Endothelial cell of umbilical vein (primary cell): ENCODE measurements at regions not wholly inside any gene's neighbourhood (a gene's known extent, or its start where the extent isn't known, plus 50 kb on each side); places are given as distances from the start of the nearest gene placed in this dataset.

Experiments
- BruUV-seq: library from RNA; stranded (reverse); fragments of 400-500 nt; replicated peaks from 2 replicates; lab custom pipeline; 2021; lab: Mats Ljungman, UMichigan
- CTCF ChIA-PET: fragments of 300-600, 350-600 bp; sonication (Branson Sonifier 250); formaldehyde crosslinking; loops from one replicate; lab custom pipeline; 2021; ENCODE audit warnings: antibody characterized with exemption, inconsistent platforms; lab: Charles Lee
- POLR2A ChIA-PET: fragments of 300-600, 350-600 bp; sonication (Branson Sonifier 250); formaldehyde crosslinking; loops from one replicate; lab custom pipeline; 2021; ENCODE audit warnings: antibody characterized with exemption, inconsistent platforms; lab: Charles Lee
- DNase-seq: peaks from one replicate; pipeline ENCODE4 v3.0.0-alpha.2; 2011; ENCODE audit warnings: low read depth, low spot score
- FAIRE-seq: peaks from 2 replicates; lab custom pipeline; 2011; peaks lifted over from hg19 to GRCh38; lab: Jason Lieb, UNC
- H2AFZ ChIP-seq: 2 replicates; pipeline ENCODE4 v1.6.0; 2012; ENCODE audit warnings: low read depth, low read length, control low read depth, inconsistent platforms
- H3K27ac ChIP-seq: 2 replicates; pipeline ENCODE4 v1.5.1; 2011; ENCODE audit warnings: low read depth, mild to moderate bottlenecking, control low read depth, low read length, moderate library complexity; ENCODE audit not compliant: insufficient read depth
- H3K27me3 ChIP-seq, 2 experiments: 2 replicates each; pipeline versions ENCODE4 v1.6.0 to v1.6.1; 2011; ENCODE audit warnings: low read length in 2 of 2, mixed read lengths in 1 of 2; ENCODE audit not compliant: control insufficient read depth in 2 of 2, insufficient read depth in 2 of 2
- H3K36me3 ChIP-seq, 2 experiments: 2 replicates in 1 of 2; 3 replicates in 1 of 2; pipeline ENCODE4 v1.5.1; 2011; ENCODE audit warnings: low read length in 2 of 2, mild to moderate bottlenecking in 1 of 2, moderate library complexity in 1 of 2; ENCODE audit not compliant: control insufficient read depth in 2 of 2, insufficient read depth in 2 of 2; ENCODE audit errors: extremely low read depth in 1 of 2
- H3K4me1 ChIP-seq: 3 replicates; pipeline ENCODE4 v1.5.1; 2011; ENCODE audit warnings: mild to moderate bottlenecking, low read length; ENCODE audit not compliant: control insufficient read depth, insufficient read depth; ENCODE audit errors: extremely low read depth
- H3K4me2 ChIP-seq: 2 replicates; pipeline ENCODE4 v1.6.1; 2011; ENCODE audit warnings: low read length, control low read depth, mixed read lengths; ENCODE audit not compliant: insufficient read depth
- H3K4me3 ChIP-seq, 3 experiments: fragments of 200-600 bp in 1 of 3; sonication (generic), shearing (Covaris generic) in 1 of 3; replicated peaks in 1 of 3; 2 replicates each; pipeline ENCODE4 v1.5.1; 2011 to 2016; ENCODE audit warnings: control low read depth in 3 of 3, low read length in 3 of 3, mild to moderate bottlenecking in 2 of 3, inconsistent platforms in 1 of 3, low read depth in 1 of 3, moderate library complexity in 1 of 3; ENCODE audit not compliant: insufficient read depth in 1 of 3
- H3K79me2 ChIP-seq: 2 replicates; pipeline ENCODE4 v1.6.0; 2012; ENCODE audit warnings: low read length, inconsistent platforms; ENCODE audit not compliant: control insufficient read depth, insufficient read depth
- H3K9ac ChIP-seq: replicated peaks from 2 replicates; pipeline ENCODE3; 2011; ENCODE audit warnings: low read length, control low read depth; ENCODE audit not compliant: insufficient read depth; ENCODE audit errors: extremely low read depth
- H3K9me1 ChIP-seq: replicated peaks from 3 replicates; pipeline ENCODE4 v1.6.0; 2011; ENCODE audit warnings: mild to moderate bottlenecking, low read length; ENCODE audit not compliant: control insufficient read depth, insufficient read depth; ENCODE audit errors: extremely low read depth
- H3K9me3 ChIP-seq: replicated peaks from 2 replicates; pipeline ENCODE4 v1.5.1; 2012; ENCODE audit warnings: low read length, inconsistent platforms; ENCODE audit not compliant: control insufficient read depth, insufficient read depth
- H4K20me1 ChIP-seq: replicated peaks from 2 replicates; pipeline ENCODE3; 2011; ENCODE audit warnings: mild to moderate bottlenecking, low read length; ENCODE audit not compliant: control insufficient read depth, insufficient read depth; ENCODE audit errors: extremely low read depth
- EZH2 ChIP-seq: IDR thresholded peaks from 2 replicates; pipeline ENCODE4 v1.6.1; 2012; ENCODE audit warnings: borderline replicate concordance, low read depth, mild to moderate bottlenecking, moderate library complexity, low read length, inconsistent platforms; ENCODE audit not compliant: severe bottlenecking
- FOS ChIP-seq: IDR thresholded peaks from 2 replicates; pipeline ENCODE4 v1.6.1; 2011; ENCODE audit warnings: mild to moderate bottlenecking, low read length, moderate library complexity, borderline replicate concordance; ENCODE audit not compliant: insufficient read depth
- GATA2 ChIP-seq: IDR thresholded peaks from 2 replicates; pipeline ENCODE4 v1.7.0; 2011; ENCODE audit warnings: low read depth, mild to moderate bottlenecking, moderate library complexity, mixed read lengths, low read length; ENCODE audit not compliant: insufficient read length, insufficient read depth
- JUN ChIP-seq: IDR thresholded peaks from 2 replicates; pipeline ENCODE4 v1.6.1; 2011; ENCODE audit warnings: borderline replicate concordance, low read depth; ENCODE audit not compliant: insufficient read length, insufficient read depth
- MYC ChIP-seq: IDR thresholded peaks from one replicate; pipeline ENCODE4 v1.6.1; 2011; ENCODE audit warnings: mild to moderate bottlenecking, low read depth, low read length
- POLR2A ChIP-seq: IDR thresholded peaks from 2 replicates; pipeline ENCODE4 v1.6.1; 2012; ENCODE audit warnings: low read depth, mild to moderate bottlenecking, control low read depth, low read length
- POLR2AphosphoS5 ChIP-seq: IDR thresholded peaks from 2 replicates; pipeline ENCODE4 v1.6.1; 2012; ENCODE audit warnings: low read depth, mild to moderate bottlenecking, control low read depth, low read length, moderate library complexity; ENCODE audit not compliant: insufficient read depth
- dilution Hi-C: fragments of 300-500 bp; cut with MboI; formaldehyde crosslinking; loops from one replicate; pipeline ENCODE4 v1.15.0; 2019; ENCODE audit warnings: low sequenced_read_pairs; ENCODE audit not compliant: extremely low pct_ligation_motif_present
- intact Hi-C: fragments of 100-400 bp; cut with micrococcal nuclease; formaldehyde crosslinking; loops from one replicate; pipeline ENCODE4 v1.10.0; 2022
- TF ChIP-seq, protein P1 (sequence below), 2 donors: IDR thresholded peaks; 1 replicate in 1 of 2; 2 replicates in 1 of 2; pipeline ENCODE4 v1.5.1; 2011; ENCODE audit warnings: low read length in 2 of 2, mild to moderate bottlenecking in 2 of 2, moderate library complexity in 2 of 2, control low read depth in 1 of 2, inconsistent platforms in 1 of 2, low read depth in 1 of 2; ENCODE audit not compliant: insufficient read depth in 1 of 2; ENCODE audit errors: extremely low read depth in 1 of 2
- TF ChIP-seq, protein P2 (sequence below): IDR thresholded peaks from 2 replicates; pipeline ENCODE4 v1.6.1; 2011; ENCODE audit not compliant: insufficient read depth, insufficient read length

- intact Hi-C loops (no loop called here), dilution Hi-C loops (no loop called here)
- ChIA-PET POLR2A (no interaction called here), CTCF (no interaction called here)
- BruUV-seq, result no TSS peak
- H3K9me1 ChIP-seq, result no peaks in the 10 kb centered on the region
- no peaks in the 10 kb centered on the region for H3K4me1 ChIP-seq
- H3K27ac ChIP-seq, result no peak overlapping the region
- DNase-seq (no peak), FAIRE-seq (no peak)
- no peak overlapping the region for H3K4me3 ChIP-seq
- H3K4me2 ChIP-seq, result no peak overlapping the region
- H3K27me3 ChIP-seq, result no peaks in the 10 kb centered on the region
- TF ChIP-seq, protein P1, sequence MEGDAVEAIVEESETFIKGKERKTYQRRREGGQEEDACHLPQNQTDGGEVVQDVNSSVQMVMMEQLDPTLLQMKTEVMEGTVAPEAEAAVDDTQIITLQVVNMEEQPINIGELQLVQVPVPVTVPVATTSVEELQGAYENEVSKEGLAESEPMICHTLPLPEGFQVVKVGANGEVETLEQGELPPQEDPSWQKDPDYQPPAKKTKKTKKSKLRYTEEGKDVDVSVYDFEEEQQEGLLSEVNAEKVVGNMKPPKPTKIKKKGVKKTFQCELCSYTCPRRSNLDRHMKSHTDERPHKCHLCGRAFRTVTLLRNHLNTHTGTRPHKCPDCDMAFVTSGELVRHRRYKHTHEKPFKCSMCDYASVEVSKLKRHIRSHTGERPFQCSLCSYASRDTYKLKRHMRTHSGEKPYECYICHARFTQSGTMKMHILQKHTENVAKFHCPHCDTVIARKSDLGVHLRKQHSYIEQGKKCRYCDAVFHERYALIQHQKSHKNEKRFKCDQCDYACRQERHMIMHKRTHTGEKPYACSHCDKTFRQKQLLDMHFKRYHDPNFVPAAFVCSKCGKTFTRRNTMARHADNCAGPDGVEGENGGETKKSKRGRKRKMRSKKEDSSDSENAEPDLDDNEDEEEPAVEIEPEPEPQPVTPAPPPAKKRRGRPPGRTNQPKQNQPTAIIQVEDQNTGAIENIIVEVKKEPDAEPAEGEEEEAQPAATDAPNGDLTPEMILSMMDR (IDR thresholded peaks at IDR 0.05; ENCODE audit: extremely low read depth in 1 of 2, insufficient read depth in 1 of 2, low read depth in 1 of 2, low read length in 2 of 2), result no peak
- TF ChIP-seq FOS (no peak), POLR2AphosphoS5 (no peak)
- H3K79me2 ChIP-seq, result no peaks in the 10 kb centered on the region
- no peaks in the 10 kb centered on the region for H3K36me3 ChIP-seq
- no peak overlapping the region for H2AFZ ChIP-seq
- no peaks in the 10 kb centered on the region for H4K20me1 ChIP-seq
- no peak overlapping the region for H3K9ac ChIP-seq
- no peaks in the 10 kb centered on the region for H3K9me3 ChIP-seq
Observed at GRCh38 chrX:104400387-104400786, 145.7 kb upstream of the ESX1 start.

DNA sequence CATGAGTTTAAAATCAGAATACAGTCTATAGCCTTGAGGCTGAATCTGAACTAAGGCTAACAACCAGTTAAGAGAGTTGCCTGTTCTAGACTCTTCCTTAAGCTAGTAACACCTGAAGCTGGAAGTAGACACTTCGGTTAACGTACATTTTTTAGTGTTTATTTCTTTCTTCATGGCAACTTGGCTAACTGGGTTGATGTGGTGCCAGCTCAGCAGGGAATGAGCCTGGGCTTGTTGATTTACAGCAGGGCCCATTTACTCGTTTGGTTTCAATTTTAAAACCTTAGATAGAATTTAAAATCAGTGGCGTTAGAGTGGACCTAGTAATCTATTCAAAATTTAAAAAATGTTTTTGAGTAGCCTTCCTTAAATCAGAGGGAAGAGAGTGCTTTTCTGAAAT is 137.6 kb upstream of the ESX1 start:
- Histone ChIP-seq H3K4me2 (no peak overlapping the region), H4K20me1 (no peaks in the 10 kb centered on the region), H3K27me3 (no peaks in the 10 kb centered on the region), H2AFZ (no peak overlapping the region), H3K79me2 (no peaks in the 10 kb centered on the region), H3K9me3 (no peaks in the 10 kb centered on the region), H3K27ac (no peak overlapping the region), H3K4me3 (no peak overlapping the region), H3K9ac (no peak overlapping the region), H3K9me1 (no peaks in the 10 kb centered on the region), H3K4me1 (no peaks in the 10 kb centered on the region), H3K36me3 (no peaks in the 10 kb centered on the region)
- no TSS peak for BruUV-seq
- dilution Hi-C loops, result no loop called here
- no peak for FAIRE-seq
- TF ChIP-seq, protein P1 (IDR thresholded peaks at IDR 0.05; ENCODE audit: extremely low read depth in 1 of 2, insufficient read depth in 1 of 2, low read depth in 1 of 2, low read length in 2 of 2), result no peak
- no peak for TF ChIP-seq POLR2A
- no peak for TF ChIP-seq JUN
- TF ChIP-seq EZH2, result no peak
- no peak for TF ChIP-seq POLR2AphosphoS5
- no peak for TF ChIP-seq GATA2
- no peak for TF ChIP-seq FOS
- TF ChIP-seq, protein P2, sequence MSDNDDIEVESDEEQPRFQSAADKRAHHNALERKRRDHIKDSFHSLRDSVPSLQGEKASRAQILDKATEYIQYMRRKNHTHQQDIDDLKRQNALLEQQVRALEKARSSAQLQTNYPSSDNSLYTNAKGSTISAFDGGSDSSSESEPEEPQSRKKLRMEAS, result no peak
- TF ChIP-seq MYC, result no peak
- POLR2A ChIA-PET, result no interaction called here
- intact Hi-C loops, result no loop called here
- CTCF ChIA-PET, result no interaction called here
- no peak for DNase-seq
